Epithelial cell of proximal tubule (primary cell): ENCODE measurements at regions not wholly inside any gene's neighbourhood (a gene's known extent, or its start where the extent isn't known, plus 50 kb on each side); places are given as distances from the start of the nearest gene placed in this dataset.

Experiments used
- DNase-seq: peaks from one replicate; pipeline ENCODE4 v3.0.0-alpha.2; 2011; ENCODE audit warnings: low read depth
- H3K4me3 ChIP-seq: 2 replicates; pipeline ENCODE4 v1.5.1; 2011; ENCODE audit warnings: low read depth, mild to moderate bottlenecking, low read length
- TF ChIP-seq, protein P1 (sequence below): conservative IDR thresholded peaks from 2 replicates; pipeline ENCODE4 v1.5.1; 2012; ENCODE audit warnings: low read depth, mild to moderate bottlenecking, low read length

DNA sequence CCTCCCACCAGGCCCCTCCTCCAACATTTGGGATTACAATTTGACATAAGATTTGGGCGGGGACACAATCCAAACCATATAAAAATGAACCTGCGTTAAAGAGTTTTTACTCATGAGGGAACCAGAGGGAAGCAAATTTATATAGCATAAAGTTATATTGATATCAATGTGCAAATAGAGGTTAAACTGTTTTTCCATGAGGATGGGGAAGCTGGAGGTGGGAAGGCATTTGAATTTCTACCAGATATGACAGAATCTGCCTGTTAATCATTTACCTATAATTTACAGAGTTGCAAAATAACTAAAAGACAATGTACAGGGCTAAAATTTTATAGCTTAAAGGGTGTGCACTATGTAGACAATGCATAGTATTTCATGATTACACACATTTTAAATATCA is 322.0 kb upstream of the FKBP1C start:
- no peak overlapping the region for H3K4me3 ChIP-seq
- no peak for DNase-seq
- TF ChIP-seq, protein P1, sequence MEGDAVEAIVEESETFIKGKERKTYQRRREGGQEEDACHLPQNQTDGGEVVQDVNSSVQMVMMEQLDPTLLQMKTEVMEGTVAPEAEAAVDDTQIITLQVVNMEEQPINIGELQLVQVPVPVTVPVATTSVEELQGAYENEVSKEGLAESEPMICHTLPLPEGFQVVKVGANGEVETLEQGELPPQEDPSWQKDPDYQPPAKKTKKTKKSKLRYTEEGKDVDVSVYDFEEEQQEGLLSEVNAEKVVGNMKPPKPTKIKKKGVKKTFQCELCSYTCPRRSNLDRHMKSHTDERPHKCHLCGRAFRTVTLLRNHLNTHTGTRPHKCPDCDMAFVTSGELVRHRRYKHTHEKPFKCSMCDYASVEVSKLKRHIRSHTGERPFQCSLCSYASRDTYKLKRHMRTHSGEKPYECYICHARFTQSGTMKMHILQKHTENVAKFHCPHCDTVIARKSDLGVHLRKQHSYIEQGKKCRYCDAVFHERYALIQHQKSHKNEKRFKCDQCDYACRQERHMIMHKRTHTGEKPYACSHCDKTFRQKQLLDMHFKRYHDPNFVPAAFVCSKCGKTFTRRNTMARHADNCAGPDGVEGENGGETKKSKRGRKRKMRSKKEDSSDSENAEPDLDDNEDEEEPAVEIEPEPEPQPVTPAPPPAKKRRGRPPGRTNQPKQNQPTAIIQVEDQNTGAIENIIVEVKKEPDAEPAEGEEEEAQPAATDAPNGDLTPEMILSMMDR, result no peak

DNA sequence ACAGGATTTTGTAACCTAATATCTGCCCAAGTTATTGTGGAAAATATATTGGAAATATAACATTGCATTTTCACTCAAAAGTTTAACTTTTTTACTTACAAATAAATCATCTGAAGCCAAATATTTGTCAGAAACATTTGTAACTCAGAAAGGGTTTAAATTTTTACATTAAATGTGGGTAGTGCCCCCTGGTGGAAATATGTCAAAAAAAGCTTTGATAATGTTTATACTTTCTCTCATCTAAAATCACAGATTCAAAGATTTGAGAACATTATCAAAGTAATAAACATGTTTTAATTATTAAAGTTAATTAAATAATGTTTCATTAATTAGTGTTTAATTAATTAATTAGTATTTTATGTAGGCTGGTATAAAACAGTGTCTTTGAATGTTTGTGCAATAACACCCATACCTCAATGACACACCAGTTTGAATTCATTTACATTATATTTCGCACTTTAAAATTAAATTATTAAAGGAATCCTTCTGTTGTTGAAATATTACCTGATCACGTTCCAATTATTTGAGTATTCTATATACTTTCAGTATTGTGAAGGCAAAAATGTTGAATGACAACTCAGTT is 320.1 kb upstream of the FKBP1C start:
- DNase-seq, result no peak
- TF ChIP-seq, protein P1, result peak; percentile 47
- H3K4me3 ChIP-seq, result no peak overlapping the region

DNA sequence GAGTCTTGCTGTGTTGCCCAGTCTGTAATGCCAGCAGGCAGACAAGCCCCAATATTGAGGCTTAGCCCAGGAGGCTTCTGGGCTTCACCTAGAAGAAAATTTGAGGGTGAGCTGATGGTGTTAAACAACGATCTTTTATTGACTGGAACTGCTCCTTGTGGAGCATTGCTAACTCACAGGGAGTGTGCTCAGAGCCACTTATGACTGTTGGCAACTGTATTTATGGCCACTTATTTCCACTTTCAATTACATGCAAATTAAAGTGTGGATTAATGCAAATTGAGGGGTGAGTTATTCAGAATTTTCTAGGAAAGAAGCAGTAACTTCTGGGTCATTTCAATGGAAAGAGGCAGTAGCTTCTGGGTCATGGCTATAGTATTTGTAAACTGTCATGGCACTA is 317.2 kb upstream of the FKBP1C start:
- DNase-seq, result no peak
- TF ChIP-seq, protein P1, result no peak
- H3K4me3 ChIP-seq, result no peak overlapping the region

DNA sequence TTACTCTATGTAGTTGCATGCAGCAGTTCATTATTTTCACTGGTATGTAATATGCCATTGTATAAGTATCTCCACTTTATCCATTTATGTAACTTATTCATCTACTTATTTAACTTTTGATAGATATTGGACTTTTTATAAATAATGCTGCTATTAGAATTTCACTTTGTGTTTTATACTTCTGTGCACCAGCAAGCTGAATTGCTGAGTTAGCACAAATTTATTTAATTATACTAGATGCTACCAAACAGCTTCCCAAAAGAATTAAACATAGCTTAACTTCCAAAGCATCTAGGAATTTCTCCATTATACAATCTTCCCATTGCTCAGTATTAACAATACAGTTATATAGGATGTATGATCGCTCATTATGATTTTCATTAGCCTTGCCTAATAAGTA is 308.0 kb upstream of the FKBP1C start:
- TF ChIP-seq, protein P1, result no peak
- H3K4me3 ChIP-seq, result no peak overlapping the region

DNA sequence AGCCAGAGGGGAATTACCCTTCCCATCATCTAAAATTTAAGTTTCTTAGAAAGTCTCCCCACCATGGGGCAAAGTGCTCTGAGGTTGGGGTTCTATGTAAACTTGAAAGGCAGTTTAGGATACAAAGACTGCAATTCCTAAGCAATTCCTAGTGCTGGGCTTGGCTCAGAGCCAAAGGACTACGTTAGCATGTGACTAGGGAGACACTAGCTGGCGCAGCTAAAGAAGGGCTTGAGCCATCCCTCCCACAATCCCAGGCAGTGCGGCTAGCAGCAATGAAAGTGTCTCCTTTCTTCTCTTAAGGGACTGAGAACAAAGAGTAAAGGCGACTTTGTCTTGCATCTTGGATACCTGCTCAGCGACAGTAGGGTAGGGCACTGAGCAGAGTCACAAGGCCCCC is 306.6 kb upstream of the FKBP1C start:
- TF ChIP-seq, protein P1, result no peak
- H3K4me3 ChIP-seq, result no peak overlapping the region
- DNase-seq, result no peak

More for the DNA sequence above, 308.0 kb upstream of the FKBP1C start:
- no peak for DNase-seq

DNA sequence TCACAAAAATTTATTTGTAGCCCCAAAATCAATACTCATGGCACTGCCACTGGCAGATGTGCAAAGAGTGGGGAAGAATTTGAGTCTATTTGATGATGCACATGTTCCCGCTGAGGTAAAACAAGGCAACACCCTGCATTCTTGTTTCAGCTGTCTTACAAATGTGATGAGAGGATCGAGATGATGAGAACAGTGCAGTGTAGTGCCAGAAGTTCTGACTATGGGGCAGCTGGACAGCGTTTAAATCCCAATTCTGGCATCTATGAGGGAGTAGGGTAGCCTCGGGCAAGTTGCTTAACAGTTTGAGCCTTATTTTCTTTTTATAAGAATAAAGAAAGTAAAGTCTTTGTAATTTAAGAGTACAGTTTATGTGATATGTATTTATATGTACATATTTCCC is 296.7 kb upstream of the FKBP1C start:
- no peak overlapping the region for H3K4me3 ChIP-seq
- no peak for DNase-seq
- TF ChIP-seq, protein P1, result no peak

DNA sequence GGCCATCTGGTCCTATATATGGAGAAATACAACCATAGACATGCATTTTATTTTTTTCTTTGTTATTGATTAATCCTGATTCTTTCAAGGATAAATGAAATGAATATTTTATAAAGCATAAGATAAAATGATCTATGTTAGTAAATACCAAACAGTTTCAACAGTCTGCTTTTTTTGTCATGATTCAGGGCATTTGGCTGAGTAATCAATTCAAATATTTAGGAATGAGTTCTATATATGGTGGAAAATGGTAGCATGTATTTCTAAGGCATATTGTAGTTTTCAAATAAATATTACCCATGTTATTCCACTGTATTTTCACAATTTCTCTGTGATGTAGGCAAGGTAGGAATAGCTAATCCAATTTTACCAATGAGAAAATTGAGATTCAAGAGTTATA is 287.5 kb upstream of the FKBP1C start:
- TF ChIP-seq, protein P1, result no peak
- DNase-seq, result no peak
- no peak overlapping the region for H3K4me3 ChIP-seq
